KBM-7 (cell line): ENCODE measurements at regions not wholly inside any gene's neighbourhood (a gene's known extent, or its start where the extent isn't known, plus 50 kb on each side); places are given as distances from the start of the nearest gene placed in this dataset.
A peak's percentile ranks its signal among the peaks of the same experiment; 100 is the strongest.

ENCODE experiments used
- DNase-seq: peaks from one replicate; pipeline ENCODE4 v3.0.0-alpha.2; 2015
- in situ Hi-C: fragments of 300-500 bp; cut with MboI; formaldehyde crosslinking; loops from 2 replicates; pipeline ENCODE4 v1.14.3; 2020; ENCODE audit warnings: low sequenced_read_pairs, low pct_unique_long_range_greater_than_20kb, mixed read lengths

GRCh38 chr18:76568731-76569130 lies 73.7 kb upstream of the ZNF516 start:
- DNase-seq = no peak
- in situ Hi-C loops = no loop called here

- DNase-seq = no peak
- in situ Hi-C loops = no loop called here
These were observed 72.9 kb upstream of the ZNF516 start for GRCh38 chr18:76567835-76568445.

- in situ Hi-C loops = no loop called here
- no peak for DNase-seq
These were observed 71.9 kb upstream of the ZNF516 start for GRCh38 chr18:76566987-76567386.

GRCh38 chr18:76565238-76566173 lies 70.5 kb upstream of the ZNF516 start:
- peak; percentile 92 for DNase-seq
- in situ Hi-C loops = no loop called here

- DNase-seq = no peak
- in situ Hi-C loops = no loop called here
These were observed 69.7 kb upstream of the ZNF516 start for GRCh38 chr18:76564655-76565237.

- in situ Hi-C loops = no loop called here
- DNase-seq = no peak
These were observed 69.1 kb upstream of the ZNF516 start for GRCh38 chr18:76564117-76564516.

- in situ Hi-C loops = no loop called here
These were observed 67.5 kb upstream of the ZNF516 start for GRCh38 chr18:76562286-76563122.

GRCh38 chr18:76558881-76559667 lies 64.0 kb upstream of the ZNF516 start:
- DNase-seq = peak; percentile 60
- in situ Hi-C loops = no loop called here

More at GRCh38 chr18:76562286-76563122, 67.5 kb upstream of the ZNF516 start:
- no peak for DNase-seq

- in situ Hi-C loops = no loop called here
These were observed 62.1 kb upstream of the ZNF516 start for GRCh38 chr18:76557026-76557575.

GRCh38 chr18:76554547-76555222 lies 59.6 kb upstream of the ZNF516 start:
- in situ Hi-C loops = no loop called here
- DNase-seq = no peak

More at GRCh38 chr18:76557026-76557575, 62.1 kb upstream of the ZNF516 start:
- no peak for DNase-seq

GRCh38 chr18:76553715-76554546 lies 58.9 kb upstream of the ZNF516 start:
- DNase-seq = peak; percentile 88
- in situ Hi-C loops = no loop called here

GRCh38 chr18:76548541-76548940 lies 53.5 kb upstream of the ZNF516 start:
- no peak for DNase-seq
- in situ Hi-C loops = no loop called here

GRCh38 chr18:76547296-76547695 lies 52.3 kb upstream of the ZNF516 start:
- in situ Hi-C loops = no loop called here
- DNase-seq = no peak

GRCh38 chr18:76546436-76546835 lies 51.4 kb upstream of the ZNF516 start:
- in situ Hi-C loops = no loop called here
- no peak for DNase-seq

GRCh38 chr18:76546088-76546435 lies 51.0 kb upstream of the ZNF516 start:
- DNase-seq = no peak

GRCh38 chr18:76545433-76546087 lies 50.5 kb upstream of the ZNF516 start:
- in situ Hi-C loops = no loop called here

More at GRCh38 chr18:76546088-76546435, 51.0 kb upstream of the ZNF516 start:
- in situ Hi-C loops = no loop called here

More at GRCh38 chr18:76545433-76546087, 50.5 kb upstream of the ZNF516 start:
- DNase-seq = no peak
